Uterus (tissue), 3 donors: ENCODE measurements at regions not wholly inside any gene's neighbourhood (a gene's known extent, or its start where the extent isn't known, plus 50 kb on each side); places are given as distances from the start of the nearest gene placed in this dataset.

ENCODE experiments used
- DNase-seq, 2 donors: peaks; one replicate each; pipeline ENCODE4 v3.0.0-alpha.2; 2019 to 2020
- H3K27ac ChIP-seq, 2 donors: fragments of 200-600 bp; sonication (generic); 1 replicate in 1 of 2; 2 replicates in 1 of 2; pipeline ENCODE4 v1.5.1; 2016 to 2018
- H3K27me3 ChIP-seq, 2 donors: fragments of 200-600 bp; sonication (generic); one replicate each; pipeline ENCODE4 v1.5.1; 2018 to 2019; ENCODE audit warnings: control low read depth in 1 of 2
- H3K36me3 ChIP-seq, 2 donors: fragments of 200-600 bp; sonication (generic); one replicate each; pipeline ENCODE4 v1.5.1; 2019; ENCODE audit warnings: control low read depth in 1 of 2
- H3K4me1 ChIP-seq, 2 donors: fragments of 200-600 bp; sonication (generic); one replicate each; pipeline ENCODE4 v1.5.1; 2018 to 2019; ENCODE audit warnings: control low read depth in 1 of 2
- H3K4me3 ChIP-seq, 2 donors: fragments of 200-600 bp; sonication (generic); 1 replicate in 1 of 2; 2 replicates in 1 of 2; pipeline ENCODE4 v1.5.1; 2018 to 2019; ENCODE audit warnings: mild to moderate bottlenecking in 1 of 2
- H3K9me3 ChIP-seq, 2 donors: fragments of 200-600 bp; sonication (generic); one replicate each; pipeline ENCODE4 v1.5.1; 2019; ENCODE audit warnings: control low read depth in 1 of 2
- POLR2A ChIP-seq, 2 donors: fragments of 450-650 bp; IDR thresholded peaks; one replicate each; pipeline ENCODE4 v1.6.1; 2016; ENCODE audit warnings: antibody characterized with exemption in 2 of 2, mild to moderate bottlenecking in 1 of 2, moderate library complexity in 1 of 2
- intact Hi-C: fragments of 100-400 bp; cut with DNase I; formaldehyde crosslinking; loops from one replicate; pipeline ENCODE4 v1.15.1; 2023; ENCODE audit warnings: low total_unique reads
- TF ChIP-seq, protein P1 (sequence below), 4 experiments: fragments of 200-600 bp in 2 of 4; fragments of 450-650 bp in 2 of 4; sonication (generic) in 2 of 4; IDR thresholded peaks; one replicate each; pipeline ENCODE4 v1.5.1; 2016 to 2019; ENCODE audit warnings: antibody characterized with exemption in 4 of 4, mild to moderate bottlenecking in 2 of 4, moderate library complexity in 1 of 4
- donor health status: DM: yes; HTN: yes; CAD: no.

DNA sequence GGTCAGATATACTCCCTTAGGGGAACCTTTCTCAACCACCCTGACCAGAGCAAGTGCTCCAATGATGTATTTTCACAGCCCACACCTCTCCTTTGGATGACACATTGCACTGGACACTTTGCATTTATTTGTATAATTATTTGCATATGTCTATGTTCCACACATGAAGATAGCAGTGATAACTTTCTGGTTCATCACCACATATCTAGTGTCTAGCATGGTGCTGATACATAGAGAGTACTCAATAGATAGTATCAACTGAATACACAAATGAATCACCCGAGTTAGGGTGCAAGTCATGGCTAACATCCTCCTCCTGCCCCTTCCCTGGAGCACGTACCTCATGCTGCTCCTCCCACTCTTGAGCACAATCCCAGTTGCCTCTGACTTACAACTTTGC is 617.6 kb downstream of the EBF1 start:
- TF ChIP-seq POLR2A (IDR thresholded peaks at IDR 0.05): no peak
- TF ChIP-seq, protein P1, sequence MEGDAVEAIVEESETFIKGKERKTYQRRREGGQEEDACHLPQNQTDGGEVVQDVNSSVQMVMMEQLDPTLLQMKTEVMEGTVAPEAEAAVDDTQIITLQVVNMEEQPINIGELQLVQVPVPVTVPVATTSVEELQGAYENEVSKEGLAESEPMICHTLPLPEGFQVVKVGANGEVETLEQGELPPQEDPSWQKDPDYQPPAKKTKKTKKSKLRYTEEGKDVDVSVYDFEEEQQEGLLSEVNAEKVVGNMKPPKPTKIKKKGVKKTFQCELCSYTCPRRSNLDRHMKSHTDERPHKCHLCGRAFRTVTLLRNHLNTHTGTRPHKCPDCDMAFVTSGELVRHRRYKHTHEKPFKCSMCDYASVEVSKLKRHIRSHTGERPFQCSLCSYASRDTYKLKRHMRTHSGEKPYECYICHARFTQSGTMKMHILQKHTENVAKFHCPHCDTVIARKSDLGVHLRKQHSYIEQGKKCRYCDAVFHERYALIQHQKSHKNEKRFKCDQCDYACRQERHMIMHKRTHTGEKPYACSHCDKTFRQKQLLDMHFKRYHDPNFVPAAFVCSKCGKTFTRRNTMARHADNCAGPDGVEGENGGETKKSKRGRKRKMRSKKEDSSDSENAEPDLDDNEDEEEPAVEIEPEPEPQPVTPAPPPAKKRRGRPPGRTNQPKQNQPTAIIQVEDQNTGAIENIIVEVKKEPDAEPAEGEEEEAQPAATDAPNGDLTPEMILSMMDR (IDR thresholded peaks at IDR 0.05): no peak
- Histone ChIP-seq H3K27ac (peak overlapping the region in 1 of 2 donors; percentile 64), H3K9me3 (no peaks in the 10 kb centered on the region), H3K27me3 (no peaks in the 10 kb centered on the region), H3K4me1 (peaks cover 0 to 15% of the 10 kb centered on the region in 2 donors), H3K36me3 (no peaks in the 10 kb centered on the region), H3K4me3 (no peak overlapping the region)
- no peak for DNase-seq
- intact Hi-C loops: no loop called here

DNA sequence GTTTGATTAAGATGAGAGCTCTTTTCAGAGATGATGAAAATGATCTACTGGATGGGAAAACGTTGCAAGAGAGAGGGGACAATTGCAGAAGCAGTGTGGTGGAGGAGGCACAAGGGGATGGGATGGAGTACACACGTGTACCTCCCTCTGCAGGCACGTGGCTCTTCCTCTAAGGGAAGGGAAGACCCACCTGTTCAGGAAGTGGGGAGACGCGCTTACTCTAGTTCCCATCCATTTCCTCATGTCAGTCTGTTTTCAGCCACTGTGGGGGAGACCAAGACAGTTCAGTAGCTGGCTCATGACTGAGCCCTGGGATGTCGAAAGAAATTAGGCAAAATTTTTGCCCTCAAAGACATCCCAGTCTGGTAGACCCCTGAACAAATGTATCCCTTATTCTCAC is 619.2 kb upstream of the CLINT1 start:
- Histone ChIP-seq H3K27ac (no peak overlapping the region), H3K27me3 (no peaks in the 10 kb centered on the region), H3K36me3 (no peaks in the 10 kb centered on the region), H3K4me3 (no peak overlapping the region), H3K4me1 (no peaks in the 10 kb centered on the region), H3K9me3 (no peaks in the 10 kb centered on the region)
- no peak for TF ChIP-seq POLR2A (IDR thresholded peaks at IDR 0.05)
- TF ChIP-seq, protein P1 (IDR thresholded peaks at IDR 0.05): no peak
- no peak for DNase-seq
- intact Hi-C loops: no loop called here

GRCh38 chr5:158477214-158477613 is 618.3 kb upstream of the CLINT1 start:
- TF ChIP-seq, protein P1 (IDR thresholded peaks at IDR 0.05): no peak
- no peak for TF ChIP-seq POLR2A (IDR thresholded peaks at IDR 0.05)
- no peak overlapping the region for H3K27ac ChIP-seq
- H3K4me1 ChIP-seq: no peaks in the 10 kb centered on the region
- H3K36me3 ChIP-seq: no peaks in the 10 kb centered on the region
- H3K9me3 ChIP-seq: no peaks in the 10 kb centered on the region
- H3K4me3 ChIP-seq: no peak overlapping the region
- intact Hi-C loops: no loop called here
- H3K27me3 ChIP-seq: no peaks in the 10 kb centered on the region
- DNase-seq: no peak

DNA sequence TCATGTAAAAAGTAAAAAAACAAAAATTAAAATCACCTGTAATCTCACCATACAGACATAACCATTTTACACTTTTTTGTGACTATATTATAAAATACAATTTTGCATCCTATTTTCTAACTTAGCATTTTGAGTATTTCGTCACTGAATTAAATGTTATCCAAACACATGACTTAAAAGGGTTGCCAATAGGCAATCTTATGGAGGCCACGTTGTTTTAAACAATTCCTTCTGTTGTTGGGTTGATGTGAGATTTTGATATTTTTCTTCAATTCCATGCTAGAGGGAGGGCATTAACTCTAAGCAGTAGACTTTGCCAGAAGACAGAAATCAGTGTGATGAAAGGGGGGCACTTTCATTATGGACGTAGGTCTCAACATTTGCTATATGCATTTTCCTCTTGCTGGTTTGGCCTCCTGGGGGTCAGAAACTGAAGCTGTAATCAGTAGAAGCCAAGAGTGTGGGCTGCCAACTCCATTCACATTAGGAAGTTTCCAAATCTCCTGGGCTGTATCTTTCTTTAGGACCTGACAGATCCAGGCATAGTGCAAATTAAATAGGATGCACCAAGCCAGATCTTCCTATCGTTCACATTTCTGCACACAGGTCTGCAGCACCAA is 614.2 kb upstream of the CLINT1 start:
- TF ChIP-seq POLR2A (IDR thresholded peaks at IDR 0.05): no peak
- TF ChIP-seq, protein P1 (IDR thresholded peaks at IDR 0.05): no peak
- intact Hi-C loops: no loop called here
- no peak for DNase-seq

DNA sequence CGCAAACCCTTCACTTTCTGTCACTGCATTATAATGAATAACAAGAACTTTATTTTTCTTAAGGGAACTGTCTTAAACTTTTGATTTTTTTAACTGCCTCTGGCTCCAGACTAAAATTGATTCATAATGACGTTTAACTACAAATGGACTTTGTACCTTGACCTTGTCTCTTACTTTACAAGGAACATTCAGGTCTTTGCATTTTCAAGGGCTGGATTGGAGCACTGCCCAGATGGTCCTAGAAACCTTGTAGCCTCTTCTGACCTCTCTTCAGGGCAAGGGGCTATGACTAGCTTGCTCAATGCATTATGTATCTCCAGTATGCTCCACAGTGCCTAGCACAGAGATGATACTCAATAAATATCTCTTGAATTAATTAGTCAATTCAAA is 612.6 kb upstream of the CLINT1 start:
- DNase-seq: no peak
- intact Hi-C loops: no loop called here
- H3K27me3 ChIP-seq: no peaks in the 10 kb centered on the region
- no peak overlapping the region for H3K27ac ChIP-seq
- no peaks in the 10 kb centered on the region for H3K9me3 ChIP-seq
- no peaks in the 10 kb centered on the region for H3K36me3 ChIP-seq
- no peak overlapping the region for H3K4me3 ChIP-seq
- no peak for TF ChIP-seq POLR2A (IDR thresholded peaks at IDR 0.05)
- TF ChIP-seq, protein P1 (IDR thresholded peaks at IDR 0.05): no peak
- H3K4me1 ChIP-seq: no peaks in the 10 kb centered on the region

More for the DNA sequence above, 614.2 kb upstream of the CLINT1 start:
- Histone ChIP-seq H3K4me1 (no peaks in the 10 kb centered on the region), H3K36me3 (no peaks in the 10 kb centered on the region), H3K27me3 (no peaks in the 10 kb centered on the region), H3K27ac (peak overlapping the region in 1 of 2 donors; percentile 5), H3K9me3 (no peaks in the 10 kb centered on the region), H3K4me3 (no peak overlapping the region)
